ENCODE measurements at regions not wholly inside any gene's neighbourhood (a gene's known extent, or its start where the extent isn't known, plus 50 kb on each side); places are given as distances from the start of the nearest gene placed in this dataset.

DNA sequence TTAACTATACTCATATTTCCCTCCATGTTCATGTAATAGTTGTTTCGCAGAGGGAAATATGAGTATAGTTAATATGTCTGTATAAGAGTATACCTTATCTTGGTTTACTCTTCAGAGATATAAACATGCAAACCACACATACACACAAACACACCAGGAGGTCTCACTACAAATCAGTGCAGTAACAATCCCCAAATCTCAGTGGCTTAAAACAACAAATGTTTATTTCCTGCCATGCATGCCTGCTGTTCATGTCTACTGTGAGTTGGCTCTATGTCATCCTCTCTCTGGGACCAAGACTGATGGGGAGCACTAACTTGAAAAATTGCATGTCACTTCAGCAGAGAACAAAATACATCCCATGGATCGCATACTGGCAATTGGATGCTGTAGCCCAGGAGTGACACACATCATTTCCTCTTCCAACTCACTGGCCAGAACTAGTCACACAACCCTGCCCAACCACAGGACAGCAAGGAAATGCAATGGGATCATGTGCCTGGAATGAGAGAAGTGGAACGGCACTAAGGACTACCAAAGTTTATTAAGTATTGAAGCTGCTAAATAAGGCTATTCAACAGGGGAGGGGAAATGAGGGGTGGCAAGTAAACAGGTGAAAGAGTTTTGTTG is 89.0 kb upstream of the DTNBP1 start (continued):
- no peak for TF ChIP-seq MEF2A (IDR thresholded peaks at IDR 0.05; ENCODE audit: borderline replicate concordance, low read depth)
- TF ChIP-seq CHD2 (IDR thresholded peaks at IDR 0.05; ENCODE audit: low read length, partially characterized antibody): no peak
- TF ChIP-seq SMC3 (IDR thresholded peaks at IDR 0.05; ENCODE audit: low read depth, low read length): no peak
- no peak for TF ChIP-seq EZH2phosphoT487 (IDR thresholded peaks at IDR 0.05; ENCODE audit: borderline replicate concordance, low read depth)

GRCh38 chr6:15748341-15748740 is 85.5 kb upstream of the DTNBP1 start:
- ChIA-PET CTCF (no interaction called here), POLR2A (no interaction called here)
- Histone ChIP-seq H3K9me2 (no peaks in the 10 kb centered on the region), H4K20me1 (ENCODE audit: insufficient read depth) (no peaks in the 10 kb centered on the region), H3K79me2 (ENCODE audit: insufficient read depth) (no peaks in the 10 kb centered on the region), H3K27me3 (ENCODE audit: insufficient read depth) (no peaks in the 10 kb centered on the region), H3K27ac (ENCODE audit: low read depth in 2 of 2, low read length in 1 of 2) (no peak overlapping the region), H3K4me1 (ENCODE audit: control insufficient read depth in 1 of 2, insufficient read depth in 2 of 2, low read depth in 1 of 2, low read length in 1 of 2) (no peaks in the 10 kb centered on the region), H3K4me2 (no peak overlapping the region), H2AFZ (ENCODE audit: low read depth) (no peak overlapping the region), H3K4me3 (ENCODE audit: low read depth in 2 of 2, low read length in 1 of 2) (no peak overlapping the region; a peak in 1 of 4 replicates), H3K36me3 (replicated peaks in 1 of 2; ENCODE audit: control insufficient read depth in 1 of 2, insufficient read depth in 2 of 2, low read length in 1 of 2) (no peaks in the 10 kb centered on the region), H3K9ac (no peak overlapping the region), H3F3A (replicated peaks; ENCODE audit: insufficient read depth) (no peaks in the 10 kb centered on the region), H3K9me3 (no peaks in the 10 kb centered on the region)
- TF ChIP-seq CTCF (IDR thresholded peaks at IDR 0.05) (no peak), SMC3 (IDR thresholded peaks at IDR 0.05; ENCODE audit: low read depth, low read length) (no peak), TEAD4 (IDR thresholded peaks at IDR 0.05; ENCODE audit: borderline replicate concordance, insufficient read depth) (no peak), ELF1 (IDR thresholded peaks at IDR 0.05) (no peak), MXI1 (IDR thresholded peaks at IDR 0.05; ENCODE audit: low read depth, low read length) (no peak), EZH2phosphoT487 (IDR thresholded peaks at IDR 0.05; ENCODE audit: borderline replicate concordance, low read depth) (no peak), MAX (IDR thresholded peaks at IDR 0.05; ENCODE audit: low read depth) (no peak), RCOR1 (IDR thresholded peaks at IDR 0.05; ENCODE audit: low read length) (no peak)
- TF ChIP-seq, protein P1, sequence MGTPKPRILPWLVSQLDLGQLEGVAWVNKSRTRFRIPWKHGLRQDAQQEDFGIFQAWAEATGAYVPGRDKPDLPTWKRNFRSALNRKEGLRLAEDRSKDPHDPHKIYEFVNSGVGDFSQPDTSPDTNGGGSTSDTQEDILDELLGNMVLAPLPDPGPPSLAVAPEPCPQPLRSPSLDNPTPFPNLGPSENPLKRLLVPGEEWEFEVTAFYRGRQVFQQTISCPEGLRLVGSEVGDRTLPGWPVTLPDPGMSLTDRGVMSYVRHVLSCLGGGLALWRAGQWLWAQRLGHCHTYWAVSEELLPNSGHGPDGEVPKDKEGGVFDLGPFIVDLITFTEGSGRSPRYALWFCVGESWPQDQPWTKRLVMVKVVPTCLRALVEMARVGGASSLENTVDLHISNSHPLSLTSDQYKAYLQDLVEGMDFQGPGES (IDR thresholded peaks at IDR 0.05; ENCODE audit: low read depth, low read length): no peak
- WGBS (ENCODE audit: low lambda C conversion rate): 60% methylated on average over 4 of the region's 4 CpGs
- no peak for DNase-seq

DNA sequence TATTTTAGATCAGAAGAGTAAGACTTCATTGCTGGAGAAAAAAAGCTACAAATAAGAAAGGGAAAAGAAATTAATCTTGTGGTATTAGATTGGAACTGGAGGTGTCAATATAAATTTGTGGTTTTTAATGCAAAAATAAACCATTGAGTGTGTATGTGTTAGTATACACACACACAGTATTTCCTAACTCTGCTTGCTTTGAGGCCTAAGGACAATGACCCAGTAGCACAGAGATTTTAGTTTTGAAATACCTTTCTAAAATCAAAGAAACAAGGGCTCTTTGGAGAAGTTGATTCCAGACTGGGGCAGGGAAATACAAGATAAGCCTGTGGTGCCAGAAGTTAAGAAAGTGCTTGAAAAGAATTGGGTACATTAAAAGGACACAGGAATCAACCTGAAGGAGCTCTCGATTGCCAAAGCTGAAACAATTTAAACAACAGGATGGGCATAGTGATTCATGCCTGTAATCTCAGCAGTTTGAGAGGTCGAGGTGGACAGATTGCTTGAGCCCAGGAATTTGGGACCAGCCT is 84.6 kb upstream of the DTNBP1 start:
- DNase-seq: no peak
- no peaks in the 10 kb centered on the region for H3K4me1 ChIP-seq (ENCODE audit: control insufficient read depth in 1 of 2, insufficient read depth in 2 of 2, low read depth in 1 of 2, low read length in 1 of 2)
- no peaks in the 10 kb centered on the region for H3K9me3 ChIP-seq
- H3K9ac ChIP-seq: no peak overlapping the region
- no peaks in the 10 kb centered on the region for H3K79me2 ChIP-seq (ENCODE audit: insufficient read depth)
- no peak overlapping the region for H3K27ac ChIP-seq (ENCODE audit: low read depth in 2 of 2, low read length in 1 of 2)
- H3K4me3 ChIP-seq (ENCODE audit: low read depth in 2 of 2, low read length in 1 of 2): no peak overlapping the region
- no peaks in the 10 kb centered on the region for H4K20me1 ChIP-seq (ENCODE audit: insufficient read depth)
- ChIA-PET CTCF (no interaction called here), POLR2A (no interaction called here)
- no peaks in the 10 kb centered on the region for H3K27me3 ChIP-seq (ENCODE audit: insufficient read depth)
- no peaks in the 10 kb centered on the region for H3K9me2 ChIP-seq
- H3K36me3 ChIP-seq (replicated peaks in 1 of 2; ENCODE audit: control insufficient read depth in 1 of 2, insufficient read depth in 2 of 2, low read length in 1 of 2): no peaks in the 10 kb centered on the region
- no peak overlapping the region for H2AFZ ChIP-seq (ENCODE audit: low read depth)
- H3K4me2 ChIP-seq: no peak overlapping the region
- no peaks in the 10 kb centered on the region for H3F3A ChIP-seq (replicated peaks; ENCODE audit: insufficient read depth)
- 38% methylated on average over 2 of the region's 2 CpGs for WGBS (ENCODE audit: low lambda C conversion rate)
- TF ChIP-seq NFIC (IDR thresholded peaks at IDR 0.05; ENCODE audit: borderline replicate concordance): no peak
- TF ChIP-seq, protein P2, sequence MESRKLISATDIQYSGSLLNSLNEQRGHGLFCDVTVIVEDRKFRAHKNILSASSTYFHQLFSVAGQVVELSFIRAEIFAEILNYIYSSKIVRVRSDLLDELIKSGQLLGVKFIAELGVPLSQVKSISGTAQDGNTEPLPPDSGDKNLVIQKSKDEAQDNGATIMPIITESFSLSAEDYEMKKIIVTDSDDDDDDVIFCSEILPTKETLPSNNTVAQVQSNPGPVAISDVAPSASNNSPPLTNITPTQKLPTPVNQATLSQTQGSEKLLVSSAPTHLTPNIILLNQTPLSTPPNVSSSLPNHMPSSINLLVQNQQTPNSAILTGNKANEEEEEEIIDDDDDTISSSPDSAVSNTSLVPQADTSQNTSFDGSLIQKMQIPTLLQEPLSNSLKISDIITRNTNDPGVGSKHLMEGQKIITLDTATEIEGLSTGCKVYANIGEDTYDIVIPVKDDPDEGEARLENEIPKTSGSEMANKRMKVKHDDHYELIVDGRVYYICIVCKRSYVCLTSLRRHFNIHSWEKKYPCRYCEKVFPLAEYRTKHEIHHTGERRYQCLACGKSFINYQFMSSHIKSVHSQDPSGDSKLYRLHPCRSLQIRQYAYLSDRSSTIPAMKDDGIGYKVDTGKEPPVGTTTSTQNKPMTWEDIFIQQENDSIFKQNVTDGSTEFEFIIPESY (IDR thresholded peaks at IDR 0.05; ENCODE audit: borderline replicate concordance, low read depth): no peak
- TF ChIP-seq YY1 (IDR thresholded peaks at IDR 0.05; ENCODE audit: low read depth): no peak
- TF ChIP-seq MAX (IDR thresholded peaks at IDR 0.05; ENCODE audit: low read depth): no peak
- TF ChIP-seq REST (IDR thresholded peaks at IDR 0.05; ENCODE audit: low read depth, low read length): no peak
